ENCODE measurements at regions not wholly inside any gene's neighbourhood (a gene's known extent, or its start where the extent isn't known, plus 50 kb on each side); places are given as distances from the start of the nearest gene placed in this dataset.
"Not testable (repeated sequence)": the region's sequence is repeated elsewhere in the genome, so short reads cannot be mapped to it uniquely, and the experiment has no call there.

GRCh38 chr2:207416900-207417299 lies 112.9 kb upstream of the CREB1 start:
- no peak for DNase-seq

- DNase-seq: no peak
Measured at GRCh38 chr2:207417301-207417718, 112.5 kb upstream of the CREB1 start.

GRCh38 chr2:207418419-207418818 lies 111.3 kb upstream of the CREB1 start:
- DNase-seq: no peak

DNA sequence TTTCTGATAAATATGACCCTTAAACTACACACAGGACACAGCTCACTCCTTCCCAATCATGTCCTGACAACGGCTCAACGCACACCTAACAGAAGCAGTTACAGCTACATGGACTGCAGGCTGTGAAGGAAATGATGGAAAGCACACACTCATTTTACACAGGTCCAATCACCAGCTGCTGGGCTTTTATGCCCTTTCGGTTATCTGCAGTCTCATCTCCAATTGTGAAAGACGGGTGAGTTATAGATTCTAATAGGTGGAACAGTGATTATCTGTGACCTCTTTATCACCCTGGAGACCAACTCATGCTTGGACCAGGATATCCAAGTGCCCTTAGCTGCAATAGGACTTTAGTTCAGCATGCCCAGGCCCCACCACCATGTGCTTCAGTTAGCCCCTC lies 110.4 kb upstream of the CREB1 start:
- no peak for DNase-seq

DNA sequence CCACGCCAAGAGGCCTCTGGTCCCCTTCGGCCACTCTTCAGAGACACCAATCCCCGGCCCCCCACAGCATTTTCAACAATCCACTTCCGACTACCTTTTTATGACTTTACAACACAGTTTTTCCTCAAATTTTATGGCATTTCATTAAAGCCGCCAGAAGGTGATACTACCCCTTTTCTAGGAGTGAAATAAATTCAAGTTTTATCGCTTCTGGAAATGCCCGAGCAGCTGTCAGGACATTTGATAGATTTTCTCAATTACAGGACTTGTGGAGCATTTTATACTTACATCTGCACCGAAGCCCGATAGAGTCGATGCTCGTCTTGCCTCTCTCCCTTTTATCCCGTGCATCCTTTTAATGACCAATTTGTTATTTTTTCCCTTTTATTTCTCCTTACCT lies 108.1 kb upstream of the CREB1 start:
- DNase-seq: no peak

GRCh38 chr2:207422380-207422779 lies 107.4 kb upstream of the CREB1 start:
- no peak for DNase-seq

- no peak for DNase-seq
Measured at GRCh38 chr2:207423886-207424285, 105.9 kb upstream of the CREB1 start.

- no peak for DNase-seq
Measured at GRCh38 chr2:207427986-207428385, 101.8 kb upstream of the CREB1 start.

DNA sequence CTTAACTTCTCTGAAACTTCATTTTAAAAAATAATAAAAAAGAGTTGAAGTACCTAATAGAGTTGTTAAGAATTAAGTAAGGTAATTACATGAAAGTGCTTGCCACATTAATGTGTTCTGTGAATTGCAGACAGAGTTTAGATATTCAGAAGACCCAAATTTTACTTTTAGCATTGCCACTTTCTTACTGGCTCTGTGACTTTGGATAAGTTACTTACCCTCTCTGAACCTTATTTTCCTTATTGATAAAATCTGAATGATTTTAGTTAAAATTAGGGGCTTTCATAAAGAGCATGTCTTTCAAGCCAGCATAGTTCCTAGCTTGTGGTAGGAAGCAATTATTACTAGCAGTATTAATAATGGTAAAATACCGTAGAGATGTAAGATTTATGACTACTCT lies 101.2 kb upstream of the CREB1 start:
- no peak for DNase-seq

DNA sequence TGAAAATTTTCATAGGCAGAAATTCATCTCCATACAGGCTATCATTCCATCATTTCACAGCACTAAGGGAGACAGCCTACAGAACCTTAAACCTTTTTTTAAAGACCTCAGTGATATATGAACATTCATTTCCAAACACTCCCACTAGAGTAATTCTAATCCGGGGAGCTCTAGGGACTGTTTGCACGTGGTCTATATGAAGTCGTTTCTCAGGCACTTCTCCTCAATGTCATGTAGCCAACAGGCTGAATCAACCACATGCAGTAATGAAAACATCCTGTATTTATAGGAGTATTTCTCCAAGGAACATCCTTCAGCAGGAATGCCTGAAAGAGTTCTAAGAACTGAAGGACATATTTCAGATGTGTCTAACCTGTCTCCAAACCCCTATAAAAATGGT lies 97.3 kb upstream of the CREB1 start:
- DNase-seq: no peak

DNA sequence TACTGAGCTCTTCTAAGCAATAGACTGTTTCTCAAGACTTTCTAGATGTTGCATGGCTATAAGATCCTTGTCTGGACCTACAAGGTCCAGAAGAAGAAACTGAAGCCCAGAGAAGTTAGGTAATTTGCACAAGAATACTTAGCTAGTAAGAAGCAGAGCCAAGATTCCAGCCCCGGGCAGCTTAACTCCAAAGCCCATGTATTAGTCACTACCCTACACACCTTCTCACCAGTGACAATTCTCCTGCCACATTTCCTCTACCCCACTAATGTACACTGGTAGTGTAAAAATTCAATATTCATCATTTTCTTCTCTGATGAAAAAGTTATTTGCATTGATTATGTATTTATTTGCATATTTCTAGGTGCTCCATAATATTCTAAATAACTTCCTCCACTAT lies 95.5 kb upstream of the CREB1 start:
- DNase-seq: no peak

GRCh38 chr2:207434899-207435465 lies 94.8 kb upstream of the CREB1 start:
- no peak for DNase-seq

DNA sequence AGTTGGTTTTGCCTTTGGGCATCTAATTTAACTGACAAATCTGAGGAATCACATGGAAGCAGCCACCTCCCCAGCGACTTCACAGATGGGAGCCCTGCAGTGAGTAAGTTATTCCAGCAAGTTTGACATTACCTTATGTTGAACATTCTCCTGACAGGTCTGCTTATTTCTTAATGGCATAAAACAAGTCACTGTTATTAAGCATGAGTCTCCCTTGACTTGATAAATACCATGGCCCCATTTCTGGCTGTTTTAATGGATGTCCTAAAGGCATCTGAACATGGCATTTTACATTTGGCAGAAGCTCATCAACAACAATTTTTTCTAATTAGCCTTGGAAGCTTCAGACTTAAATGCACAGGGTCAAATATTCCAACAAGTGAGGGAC lies 92.6 kb upstream of the CREB1 start:
- no peak for DNase-seq

GRCh38 chr2:207437524-207438143 lies 92.1 kb upstream of the CREB1 start:
- no peak for DNase-seq

GRCh38 chr2:207438414-207439126 lies 91.2 kb upstream of the CREB1 start:
- DNase-seq: no peak

DNA sequence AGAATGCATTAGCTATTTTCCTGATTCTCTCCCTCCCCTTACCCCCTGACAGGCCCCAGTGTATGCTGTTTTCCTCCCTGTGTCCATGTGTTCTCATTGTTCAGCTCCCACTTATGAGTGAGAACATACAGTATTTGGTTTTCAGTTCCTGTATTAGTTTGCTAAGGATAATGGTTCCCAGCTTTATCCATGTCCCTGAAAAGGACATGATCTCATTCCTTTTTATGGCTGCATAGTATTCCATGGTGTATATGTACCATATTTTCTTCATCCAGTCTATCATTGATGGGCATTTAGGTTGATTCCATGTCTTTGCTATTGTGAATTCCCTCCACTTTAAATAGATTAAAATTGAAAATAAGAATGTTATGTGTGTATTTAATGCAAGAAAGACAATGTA lies 89.9 kb upstream of the CREB1 start:
- DNase-seq: not testable (repeated sequence)

GRCh38 chr2:207444756-207445155 lies 85.0 kb upstream of the CREB1 start:
- no peak for DNase-seq

- no peak for DNase-seq
Measured at GRCh38 chr2:207446653-207447052, 83.1 kb upstream of the CREB1 start.

- no peak for DNase-seq
Measured at GRCh38 chr2:207448006-207448405, 81.8 kb upstream of the CREB1 start.

- no peak for DNase-seq
Measured at GRCh38 chr2:207449642-207450165, 80.1 kb upstream of the CREB1 start.

GRCh38 chr2:207450186-207450585 lies 79.6 kb upstream of the CREB1 start:
- DNase-seq: no peak

GRCh38 chr2:207458582-207458981 lies 71.2 kb upstream of the CREB1 start:
- no peak for DNase-seq

DNA sequence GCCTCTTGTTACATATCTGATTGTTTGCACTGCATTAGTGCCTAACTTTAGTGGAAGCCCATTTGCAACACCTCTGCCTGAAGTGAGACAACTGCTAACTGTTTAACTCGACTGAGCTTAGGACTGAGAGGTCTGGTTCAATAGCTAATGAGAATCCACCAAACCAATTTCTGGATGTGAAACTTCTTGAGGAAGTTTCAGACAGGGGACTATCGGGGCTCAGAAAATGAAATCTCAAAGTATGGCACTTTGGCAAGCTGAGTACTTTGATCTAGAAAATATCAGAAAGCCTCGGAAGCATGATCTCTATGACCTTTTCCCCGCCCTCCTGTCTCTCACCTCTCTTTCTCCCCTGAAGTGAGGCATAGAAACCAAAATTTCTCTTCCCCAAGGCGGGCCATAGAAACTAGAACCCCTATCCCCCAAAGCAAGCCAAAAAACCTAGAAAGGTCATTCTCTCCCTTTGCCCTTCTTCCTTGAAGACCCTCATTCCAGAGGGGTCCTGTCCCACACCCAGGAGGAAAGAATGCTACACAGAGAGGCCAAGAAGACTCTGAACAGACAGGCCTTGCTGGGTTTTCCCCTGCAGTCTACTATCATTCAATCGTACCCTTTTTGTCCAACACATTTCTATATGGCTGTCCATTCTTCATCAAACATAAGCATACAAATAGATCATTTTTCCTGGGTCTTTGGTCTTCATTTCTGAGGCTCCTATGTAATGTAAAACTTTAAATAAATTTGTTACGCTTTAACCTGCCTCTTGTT lies 69.6 kb upstream of the CREB1 start:
- no peak for DNase-seq

DNA sequence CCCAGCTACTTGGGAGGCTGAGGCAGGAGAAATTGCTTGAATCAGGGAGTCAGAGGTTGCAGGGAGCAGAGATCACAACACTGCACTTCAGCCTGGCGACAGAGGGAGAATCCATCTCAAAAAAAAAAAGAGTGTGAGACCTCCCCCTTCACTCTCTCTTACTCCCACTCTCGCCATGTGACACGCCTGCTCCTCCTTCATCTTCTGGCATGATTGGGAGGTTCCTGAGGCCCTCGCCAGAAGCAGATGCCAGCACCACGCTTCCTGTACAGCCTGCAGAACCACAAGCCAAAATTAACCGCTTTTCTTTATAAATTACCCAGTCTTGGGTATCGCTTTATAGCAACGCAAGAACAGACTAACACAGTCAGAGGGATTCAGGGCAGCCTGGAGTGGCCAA lies 66.3 kb upstream of the CREB1 start:
- no peak for DNase-seq

Data from NCI-H187 (cell line).